DMS 273 (cell line): ENCODE measurements at regions not wholly inside any gene's neighbourhood (a gene's known extent, or its start where the extent isn't known, plus 50 kb on each side); places are given as distances from the start of the nearest gene placed in this dataset.
A peak's percentile ranks its signal among the peaks of the same experiment; 100 is the strongest.
"Not testable (repeated sequence)": the region's sequence is repeated elsewhere in the genome, so short reads cannot be mapped to it uniquely, and the experiment has no call there.

Source experiments
- DNase-seq: peaks from one replicate; lab custom pipeline; 2025; ENCODE audit not compliant: unreplicated experiment; lab: John Stamatoyannopoulos, UW

DNA sequence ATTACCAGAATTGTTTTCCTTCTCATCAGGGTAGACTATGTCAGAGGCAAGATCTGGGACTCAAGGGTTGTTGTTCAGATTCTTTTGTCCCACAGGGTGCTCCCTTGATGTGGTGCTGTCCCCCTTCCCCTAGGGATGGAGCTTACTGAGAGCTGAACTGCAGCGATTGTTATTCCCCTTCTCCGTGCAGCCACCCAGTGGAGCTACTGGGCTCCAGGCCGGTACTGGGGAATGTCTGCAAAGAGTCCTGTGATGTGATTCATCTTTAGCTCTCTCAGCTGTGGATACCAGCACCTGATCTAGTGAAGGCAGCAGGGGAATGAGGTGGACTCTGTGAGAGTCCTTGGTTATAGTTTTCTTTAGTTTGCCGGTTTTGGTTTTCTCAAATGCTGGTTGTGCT, 247.4 kb upstream of the HAND2 start:
- DNase-seq, result no peak

DNA sequence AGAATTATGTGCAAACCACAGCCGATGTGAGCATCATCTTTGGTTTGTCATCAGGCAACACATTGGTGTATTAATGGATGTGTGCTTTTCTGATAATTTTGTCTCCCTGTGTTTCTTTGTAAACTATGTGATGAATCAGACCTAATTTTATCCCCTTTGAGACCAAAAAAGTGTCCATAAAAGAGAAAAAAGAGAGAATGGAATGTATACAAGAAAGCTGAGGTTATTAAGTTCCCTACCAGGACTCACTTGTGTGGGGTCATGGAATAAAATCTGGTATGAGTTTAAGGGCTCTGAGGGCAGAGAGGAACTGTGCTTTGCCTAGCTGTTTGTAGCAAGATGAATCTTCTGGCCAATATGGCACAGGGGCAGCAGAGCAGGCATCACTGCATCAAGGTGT, 239.5 kb upstream of the HAND2 start:
- no peak for DNase-seq

DNA sequence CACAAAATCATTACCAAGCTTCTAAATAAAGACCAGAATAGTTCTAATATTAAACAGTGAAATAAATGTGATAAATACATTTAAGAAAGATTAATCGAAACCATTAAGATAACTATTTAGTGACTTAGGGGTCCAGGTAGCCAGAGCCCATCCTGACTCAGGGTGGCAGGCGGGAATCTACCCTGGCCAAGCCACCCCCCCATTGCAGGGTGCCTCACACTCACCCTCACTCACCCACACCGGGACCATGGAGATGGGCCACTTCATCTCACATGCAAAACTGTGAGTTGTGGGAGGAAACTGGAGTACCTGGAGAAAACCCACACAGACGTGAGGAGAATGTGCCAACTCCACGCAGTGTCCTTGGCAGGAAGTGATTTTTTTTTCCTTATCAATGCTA, 237.6 kb upstream of the HAND2 start:
- no peak for DNase-seq

DNA sequence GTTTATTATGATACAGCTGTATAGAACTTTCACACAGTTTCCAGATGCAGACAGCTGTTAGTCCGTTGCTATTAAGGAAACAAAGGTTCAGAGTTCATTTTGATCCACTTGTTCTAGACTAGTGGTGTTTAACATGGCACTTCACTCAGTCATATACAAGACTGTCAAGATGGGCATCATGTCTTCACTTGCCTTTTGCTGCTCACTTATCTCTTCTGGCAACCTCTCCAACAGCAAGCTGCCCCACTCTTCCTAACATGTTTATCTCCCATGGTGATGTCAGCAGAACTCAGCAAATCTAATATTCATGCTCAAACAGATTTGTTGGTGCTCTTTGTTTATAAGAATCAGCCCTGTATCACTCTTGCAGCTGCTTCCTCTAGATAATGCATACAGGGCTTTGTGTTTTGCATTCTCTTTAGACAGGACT, 236.2 kb upstream of the HAND2 start:
- DNase-seq, result no peak

DNA sequence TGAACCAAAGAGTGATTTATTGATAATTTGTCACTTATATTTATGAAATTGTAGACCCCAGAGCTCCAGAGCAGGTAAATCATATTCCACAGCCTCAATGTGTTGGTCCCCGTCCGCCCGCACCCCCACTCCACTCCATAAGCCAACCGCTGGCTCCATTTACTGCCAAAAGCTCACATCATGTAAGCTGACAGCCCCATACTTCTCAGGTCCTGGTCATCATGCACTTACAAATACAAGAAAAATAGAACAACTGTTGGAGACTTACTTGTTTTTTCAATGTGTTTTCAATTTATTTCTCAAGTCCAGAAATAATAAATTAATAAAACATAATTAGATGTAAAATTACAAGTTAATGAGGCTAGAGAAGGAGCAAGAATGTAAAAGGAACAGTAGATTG, 235.7 kb upstream of the HAND2 start:
- no peak for DNase-seq

DNA sequence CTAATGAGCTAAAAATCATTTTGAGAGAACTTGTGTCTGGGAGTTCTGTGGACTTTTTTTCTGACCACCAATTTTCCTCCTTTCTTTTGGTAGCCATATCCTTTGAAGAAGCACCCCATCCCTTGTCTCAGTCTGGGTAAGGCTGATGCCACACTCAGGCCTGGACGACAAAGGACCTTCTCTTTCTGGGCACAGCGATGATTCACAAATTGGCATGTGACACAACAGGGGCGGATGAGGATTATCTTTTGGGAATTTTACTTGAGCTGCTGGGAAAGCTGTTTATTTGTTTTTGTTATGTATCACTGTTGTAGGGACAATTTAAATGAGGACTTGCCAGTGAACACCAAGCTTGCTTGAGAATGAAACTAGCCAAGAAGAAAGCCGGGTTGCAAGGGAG, 233.4 kb upstream of the HAND2 start:
- no peak for DNase-seq

DNA sequence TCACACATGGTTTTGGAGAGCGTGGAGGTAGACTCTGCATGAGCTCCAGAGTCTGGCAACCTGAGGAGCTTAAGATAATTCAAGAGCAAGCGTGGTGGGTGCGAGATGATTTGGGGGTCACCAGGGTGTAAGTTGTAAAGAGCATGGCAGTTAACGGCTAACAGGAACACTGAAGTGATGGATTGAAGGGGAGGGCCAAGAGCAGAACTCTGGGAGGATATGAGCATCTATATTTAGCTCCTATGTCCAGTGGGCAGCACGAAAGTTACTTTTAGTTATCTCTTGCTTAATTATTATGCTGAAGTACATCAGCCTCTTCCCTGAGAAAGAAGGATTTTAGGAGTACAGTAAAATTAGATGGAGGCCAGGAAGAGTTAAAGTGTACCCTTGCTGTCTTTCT, 231.9 kb upstream of the HAND2 start:
- no peak for DNase-seq

DNA sequence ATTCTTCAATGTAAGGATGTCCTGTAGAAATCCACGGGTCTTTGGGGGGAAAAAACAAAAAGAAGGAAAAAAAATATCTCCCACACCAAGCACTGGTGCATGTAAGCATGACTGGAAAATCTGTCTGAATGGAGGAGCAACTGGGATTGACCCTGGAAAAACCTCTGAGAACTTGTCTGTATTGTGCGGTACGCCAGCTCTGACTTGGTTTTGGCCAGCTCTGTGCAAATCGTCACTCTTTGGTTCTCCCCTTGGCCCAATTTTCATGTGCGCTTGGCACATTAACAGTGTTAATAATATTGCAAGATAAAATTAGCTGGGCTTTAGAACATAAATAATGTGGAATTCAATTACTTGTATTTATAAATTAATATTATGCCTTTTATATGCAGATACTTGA, 231.2 kb upstream of the HAND2 start:
- DNase-seq, result no peak

DNA sequence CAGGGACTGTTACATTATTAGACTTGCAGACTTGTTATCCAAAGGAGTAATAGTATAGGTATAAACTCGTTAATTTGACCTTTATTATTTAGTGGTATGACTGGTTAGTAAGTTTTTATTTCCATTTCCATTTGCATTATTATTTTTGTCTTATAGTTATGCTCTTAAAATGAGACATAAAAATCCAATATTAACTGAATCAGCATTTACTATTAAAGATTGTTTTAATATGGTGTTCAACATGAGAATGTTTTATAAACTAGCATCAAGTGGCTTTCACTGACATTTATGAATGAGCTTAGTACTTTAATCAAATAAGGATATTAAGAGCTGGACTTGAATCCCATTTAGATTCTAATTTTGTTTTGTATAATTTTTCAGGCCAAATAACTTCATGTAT, 228.1 kb upstream of the HAND2 start:
- no peak for DNase-seq

DNA sequence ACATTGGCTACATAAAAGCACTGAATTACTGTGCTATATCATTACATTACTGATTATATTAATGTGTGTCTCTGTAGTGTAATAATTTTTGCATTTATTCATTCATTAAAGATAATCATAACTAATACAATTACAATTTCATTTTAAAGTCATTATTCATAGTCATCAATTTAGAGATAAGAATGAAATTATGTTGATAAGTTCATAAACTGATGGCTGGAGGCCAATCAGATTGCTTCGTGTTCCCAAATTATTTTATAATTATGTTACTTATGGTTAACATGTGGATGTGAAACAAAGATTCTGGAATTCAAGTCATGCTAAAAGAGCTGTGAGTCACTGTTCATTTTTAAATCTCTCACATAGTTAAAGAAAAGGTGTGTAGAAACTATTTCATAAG, 223.4 kb upstream of the HAND2 start:
- no peak for DNase-seq

DNA sequence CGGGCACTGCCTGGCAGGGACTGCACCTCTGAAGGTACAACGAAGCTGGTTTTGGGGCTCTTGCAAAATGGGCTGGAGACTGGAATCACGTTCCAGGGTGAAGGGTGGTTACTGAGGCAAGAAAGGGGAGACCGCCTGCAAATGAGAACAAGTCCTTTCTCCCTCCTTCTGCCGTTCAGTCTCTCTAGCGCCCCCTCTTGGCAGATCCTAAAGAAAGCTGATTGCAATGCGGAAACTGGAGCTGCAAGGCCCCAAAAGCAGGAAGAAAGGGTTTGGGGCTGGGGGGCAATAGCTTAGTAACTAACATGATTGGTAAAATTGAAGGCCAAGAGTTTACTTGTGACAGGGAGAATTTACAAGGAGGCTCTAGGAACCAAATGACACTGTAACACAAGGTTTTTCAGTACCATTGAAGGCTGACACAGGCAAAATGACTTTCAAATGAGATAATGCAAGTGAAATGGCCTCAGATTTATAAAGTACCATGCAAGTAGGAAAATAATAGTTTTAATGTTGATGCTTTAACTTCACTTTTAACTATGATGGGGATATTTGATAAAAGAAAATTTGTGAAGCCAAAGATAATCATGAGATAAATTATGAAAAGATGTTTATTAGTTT, 222.7 kb upstream of the HAND2 start:
- peak; percentile 63 for DNase-seq

DNA sequence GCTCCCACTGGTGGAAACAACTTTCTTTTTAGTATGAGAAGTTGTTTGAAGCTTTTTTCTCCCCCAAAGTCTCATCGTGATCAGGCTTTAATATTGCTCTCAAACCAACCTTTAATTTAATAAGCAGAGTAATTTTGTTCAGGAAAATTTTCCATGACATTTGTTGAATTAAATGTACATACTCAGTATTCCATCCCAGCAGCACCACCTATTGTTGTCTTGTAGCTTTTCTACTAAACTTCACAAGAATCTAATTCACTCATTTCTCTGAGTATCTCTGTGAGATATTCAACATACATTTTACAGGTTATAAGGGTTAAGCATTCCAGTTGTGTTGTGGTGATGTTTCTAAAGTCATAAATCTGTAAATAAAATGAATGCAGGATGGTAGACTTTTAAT, 218.3 kb upstream of the HAND2 start:
- DNase-seq, result no peak

DNA sequence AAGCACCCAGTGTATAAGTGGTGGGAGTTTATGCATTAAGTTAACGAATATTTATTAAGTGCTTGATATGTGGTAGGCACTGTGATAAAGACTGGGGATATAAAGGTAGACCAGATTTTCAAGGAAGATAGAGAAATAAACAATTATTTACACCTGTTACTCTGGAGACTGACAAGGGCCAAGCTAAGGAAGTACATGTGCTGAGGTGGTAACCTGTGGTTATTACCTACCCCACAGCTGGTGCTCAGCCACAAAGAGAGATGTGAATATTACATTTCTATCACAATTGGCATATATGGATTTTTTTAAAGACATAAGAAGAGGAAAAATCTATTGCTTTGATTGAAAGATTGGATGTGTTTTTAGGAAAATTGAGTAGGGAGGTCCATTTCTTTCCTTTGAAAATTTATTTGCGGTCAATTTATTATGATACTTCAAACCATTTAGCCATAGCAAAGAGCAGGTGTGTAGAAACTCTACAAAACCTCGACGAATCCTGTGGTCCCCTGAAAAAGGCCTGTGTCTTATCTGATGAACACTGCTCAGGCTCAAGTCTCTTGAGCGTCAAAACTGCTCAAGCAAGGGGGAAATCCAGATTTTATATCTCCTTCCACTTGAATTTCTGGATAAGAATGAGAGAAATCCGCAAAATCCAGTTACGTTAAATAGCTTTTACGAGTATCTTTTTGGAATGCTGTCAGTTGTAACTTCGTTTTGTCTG, 217.7 kb upstream of the HAND2 start:
- no peak for DNase-seq

DNA sequence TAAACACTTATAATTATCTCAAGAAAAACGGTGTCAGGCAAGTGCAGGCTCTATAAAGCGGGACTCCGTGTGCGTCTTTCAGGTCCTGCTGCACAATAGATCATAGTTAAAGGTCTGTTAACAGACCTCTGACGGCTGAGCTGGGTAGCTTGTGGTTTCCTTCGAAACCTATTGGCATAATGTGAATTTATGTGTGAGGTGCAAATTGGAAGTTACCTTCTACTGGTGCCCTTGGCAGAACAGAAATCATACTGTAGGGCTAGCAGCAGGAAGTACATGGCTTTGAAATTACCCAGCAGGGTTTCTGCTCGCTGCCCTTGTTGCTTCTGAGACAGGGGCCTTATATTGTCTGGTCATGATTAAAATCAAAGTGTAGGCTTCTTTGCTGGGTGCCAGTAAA, 216.4 kb upstream of the HAND2 start:
- no peak for DNase-seq

DNA sequence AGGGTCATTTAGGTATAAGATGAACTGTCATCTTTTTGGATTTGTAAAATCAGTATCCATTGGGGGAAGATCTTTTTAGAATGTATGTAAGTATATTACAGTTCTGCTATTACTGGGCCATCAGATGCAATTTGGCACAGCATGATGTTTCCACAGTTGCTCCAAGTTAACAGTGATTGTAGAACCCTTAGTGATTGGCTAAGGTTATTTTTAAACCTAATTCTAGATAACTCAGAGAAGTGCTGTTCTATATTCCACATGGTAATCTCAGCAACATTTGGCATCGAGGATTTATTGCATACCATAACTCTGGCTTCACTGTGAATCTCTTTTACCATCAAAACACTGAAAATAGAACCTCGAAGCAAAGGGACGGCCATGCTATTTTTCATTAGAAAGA, 215.7 kb upstream of the HAND2 start:
- DNase-seq, result no peak

DNA sequence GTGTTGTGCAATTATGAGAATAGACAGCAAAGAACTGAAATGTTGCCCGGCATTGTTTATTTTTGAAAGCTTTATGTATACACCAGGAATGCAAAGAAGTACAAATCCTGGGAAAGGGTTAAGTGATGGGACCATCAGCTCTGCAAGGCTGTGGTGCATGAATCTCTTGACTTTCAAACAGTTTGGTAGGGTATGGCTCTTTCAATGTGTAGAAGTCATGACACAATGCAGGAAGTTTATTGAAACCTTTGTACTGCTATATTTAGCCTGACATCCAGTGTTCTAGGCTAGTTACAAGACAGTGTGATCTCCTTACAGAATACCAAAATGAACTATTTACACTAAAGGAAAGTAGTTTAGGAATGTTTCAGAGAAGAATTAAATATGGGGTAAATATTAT, 206.8 kb upstream of the HAND2 start:
- no peak for DNase-seq

DNA sequence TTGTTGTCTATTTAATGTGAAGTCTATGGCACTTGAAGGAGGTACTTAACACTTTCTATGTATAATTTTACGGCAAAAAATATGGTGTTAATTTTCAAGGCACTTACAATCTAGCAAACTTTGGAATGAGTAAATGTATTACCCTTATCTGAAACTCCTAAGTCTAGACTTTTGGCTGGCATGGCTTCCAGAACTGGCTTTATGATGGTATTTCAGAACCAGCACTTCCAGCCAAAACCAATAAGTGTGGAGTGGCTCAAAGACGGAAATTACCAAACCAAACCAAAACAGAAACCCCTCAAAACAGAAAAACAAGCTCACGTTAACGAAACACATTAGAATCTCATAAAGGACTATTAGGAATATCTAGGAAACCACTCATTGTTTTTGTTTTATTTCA, 205.6 kb upstream of the HAND2 start:
- DNase-seq, result no peak

DNA sequence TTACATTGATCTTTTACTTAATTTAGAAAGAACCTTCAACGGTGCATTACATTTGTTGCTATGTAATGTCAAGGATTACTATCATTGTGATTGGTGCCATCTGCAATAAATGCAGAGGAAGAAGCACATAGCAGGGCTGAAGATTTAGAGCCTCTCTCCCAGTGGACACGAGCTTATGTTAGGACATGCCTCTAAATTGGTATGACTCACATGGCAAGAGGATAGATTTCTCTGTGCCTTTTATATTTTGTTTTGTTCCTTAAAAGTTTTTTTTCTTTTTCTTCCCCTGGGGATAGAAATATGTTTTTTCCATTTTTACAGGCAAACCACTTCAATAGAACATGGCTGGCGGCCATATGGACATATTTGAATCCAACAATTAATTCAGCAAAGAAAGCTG, 205.0 kb upstream of the HAND2 start:
- no peak for DNase-seq

DNA sequence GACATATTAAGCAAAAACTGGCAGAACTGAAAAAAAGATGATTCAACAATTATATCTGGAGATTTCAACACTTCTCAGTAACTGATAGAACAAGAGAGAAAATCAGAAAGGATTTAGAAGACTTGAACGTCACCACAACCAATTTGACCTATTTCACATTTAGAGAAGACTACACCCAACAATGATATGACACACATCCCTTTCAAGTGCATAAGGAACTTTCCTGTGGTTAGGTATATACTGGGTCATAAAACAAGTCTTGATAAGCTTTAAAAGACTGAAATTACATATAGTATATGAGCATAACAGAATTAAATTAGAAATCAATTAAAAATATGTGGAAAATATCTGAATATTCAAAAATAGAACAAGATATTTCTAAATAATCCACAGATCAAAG, 201.2 kb upstream of the HAND2 start:
- DNase-seq, result no peak

DNA sequence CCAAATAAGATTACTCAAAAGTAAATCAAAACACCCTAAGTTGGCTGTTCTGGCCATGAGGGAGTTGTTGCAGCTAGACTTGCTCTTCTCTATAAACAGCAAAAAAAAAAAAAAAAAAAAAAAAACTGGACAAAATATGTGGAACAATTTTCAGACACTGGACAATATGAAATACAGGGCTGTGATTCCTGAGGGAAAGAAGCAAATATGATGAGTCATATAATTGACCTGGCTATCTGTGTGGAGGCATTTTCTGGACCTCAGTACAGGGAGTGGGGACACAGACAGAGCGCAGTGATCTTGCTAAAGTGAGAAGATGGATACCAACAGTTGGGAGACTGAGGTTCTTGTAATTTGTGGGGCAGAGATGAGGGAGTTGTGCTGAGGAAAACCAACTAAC, 192.0 kb upstream of the HAND2 start:
- DNase-seq, result no peak

DNA sequence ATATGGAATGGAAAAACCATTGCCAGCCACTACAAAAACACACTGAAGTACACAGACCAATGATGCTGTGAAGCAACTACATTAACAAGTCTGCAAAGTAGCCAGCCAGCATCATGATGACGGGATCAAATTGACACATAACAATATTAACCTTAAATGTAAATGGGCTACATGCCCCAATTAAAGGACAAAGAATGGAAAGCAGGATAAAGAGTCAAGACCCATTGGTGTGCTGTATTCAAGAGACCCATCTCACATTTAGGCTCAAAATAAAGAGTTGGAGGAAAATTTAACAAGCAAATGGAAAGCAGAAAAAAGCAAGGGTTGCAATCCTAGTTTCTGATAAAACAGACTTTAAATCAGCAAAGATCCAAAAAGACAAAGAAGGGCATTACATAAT, 188.5 kb upstream of the HAND2 start:
- not testable (repeated sequence) for DNase-seq

DNA sequence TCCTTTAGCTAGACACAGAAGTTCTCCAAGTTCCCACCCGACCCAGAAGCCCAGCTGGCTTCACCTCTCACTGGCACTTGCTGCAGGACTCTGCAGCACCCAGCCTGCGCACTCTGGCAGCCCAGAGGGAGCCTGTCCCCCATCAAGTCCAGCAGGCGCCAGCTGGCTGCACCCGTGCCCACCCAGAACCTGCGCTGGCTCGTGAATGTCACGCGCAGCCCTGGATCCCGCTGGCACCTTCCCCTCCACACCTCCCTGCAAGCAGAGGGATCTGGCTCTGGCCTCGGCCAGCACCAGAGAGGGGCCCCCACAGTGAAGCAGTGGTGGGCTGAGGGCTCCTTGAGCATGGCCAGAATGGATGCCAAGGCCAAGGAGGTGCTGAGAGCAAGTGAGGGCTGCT, 187.6 kb upstream of the HAND2 start:
- DNase-seq, result no peak

DNA sequence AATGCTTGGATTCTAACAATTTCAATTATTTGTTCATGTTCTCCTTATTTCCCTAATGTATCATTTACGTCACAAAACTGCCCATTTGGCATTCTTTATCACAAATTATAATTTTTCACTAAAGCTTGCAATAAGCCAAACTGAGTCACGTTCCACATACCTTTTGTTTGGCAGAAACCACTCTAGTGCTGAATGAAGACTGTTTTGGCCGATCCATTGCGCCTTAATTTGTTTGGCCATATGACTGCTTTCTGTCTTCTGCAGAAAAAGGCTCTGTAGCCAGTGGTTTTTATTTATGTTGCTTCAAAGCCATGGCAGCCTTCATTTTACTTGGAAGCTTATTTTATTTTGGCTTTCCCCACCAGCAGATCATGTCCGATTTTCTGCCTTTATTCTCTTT, 184.4 kb upstream of the HAND2 start:
- DNase-seq, result no peak
